NB4 (cell line): ENCODE measurements at regions not wholly inside any gene's neighbourhood (a gene's known extent, or its start where the extent isn't known, plus 50 kb on each side); places are given as distances from the start of the nearest gene placed in this dataset.

Experiments used
- DNase-seq: peaks from one replicate; pipeline ENCODE4 v3.0.0; 2010; ENCODE audit warnings: low read depth
- H3K4me3 ChIP-seq: one replicate; pipeline ENCODE4 v1.5.1; 2011; ENCODE audit warnings: mild to moderate bottlenecking, low read depth, low read length, moderate library complexity
- MYC ChIP-seq: IDR thresholded peaks from 2 replicates; pipeline ENCODE4 v1.6.1; 2011; ENCODE audit warnings: low read depth, low read length
- POLR2A ChIP-seq: IDR thresholded peaks from 2 replicates; pipeline ENCODE4 v1.6.1; 2011; ENCODE audit warnings: mild to moderate bottlenecking; ENCODE audit not compliant: insufficient read length; ENCODE audit errors: extremely low read depth
- TF ChIP-seq, protein P1 (sequence below): IDR thresholded peaks from one replicate; pipeline ENCODE4 v1.5.1; 2012; ENCODE audit warnings: low read depth, low read length
- TF ChIP-seq, protein P2 (sequence below): IDR thresholded peaks from 2 replicates; pipeline ENCODE4 v1.6.1; 2011; ENCODE audit warnings: low read depth, low read length

DNA sequence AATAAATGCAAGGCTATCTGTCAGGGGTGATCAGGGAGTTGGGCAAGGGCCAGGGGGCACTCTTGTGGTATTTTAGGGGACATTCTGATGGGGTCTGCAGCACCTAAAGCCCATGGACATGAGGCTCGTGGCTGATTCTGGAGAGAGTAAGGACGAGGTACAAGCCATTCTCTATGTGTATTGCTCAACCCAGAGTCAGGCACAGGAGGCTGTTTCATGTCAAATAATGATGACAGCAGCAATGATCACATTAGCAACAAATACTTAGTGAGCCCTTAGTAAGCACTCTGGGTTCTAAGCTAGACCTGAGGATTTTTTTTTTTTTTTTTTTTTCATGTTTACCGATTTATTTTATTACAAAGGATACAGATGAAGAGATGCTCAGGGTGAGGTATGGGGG is 83.5 kb upstream of the THY1 start:
- TF ChIP-seq, protein P1, sequence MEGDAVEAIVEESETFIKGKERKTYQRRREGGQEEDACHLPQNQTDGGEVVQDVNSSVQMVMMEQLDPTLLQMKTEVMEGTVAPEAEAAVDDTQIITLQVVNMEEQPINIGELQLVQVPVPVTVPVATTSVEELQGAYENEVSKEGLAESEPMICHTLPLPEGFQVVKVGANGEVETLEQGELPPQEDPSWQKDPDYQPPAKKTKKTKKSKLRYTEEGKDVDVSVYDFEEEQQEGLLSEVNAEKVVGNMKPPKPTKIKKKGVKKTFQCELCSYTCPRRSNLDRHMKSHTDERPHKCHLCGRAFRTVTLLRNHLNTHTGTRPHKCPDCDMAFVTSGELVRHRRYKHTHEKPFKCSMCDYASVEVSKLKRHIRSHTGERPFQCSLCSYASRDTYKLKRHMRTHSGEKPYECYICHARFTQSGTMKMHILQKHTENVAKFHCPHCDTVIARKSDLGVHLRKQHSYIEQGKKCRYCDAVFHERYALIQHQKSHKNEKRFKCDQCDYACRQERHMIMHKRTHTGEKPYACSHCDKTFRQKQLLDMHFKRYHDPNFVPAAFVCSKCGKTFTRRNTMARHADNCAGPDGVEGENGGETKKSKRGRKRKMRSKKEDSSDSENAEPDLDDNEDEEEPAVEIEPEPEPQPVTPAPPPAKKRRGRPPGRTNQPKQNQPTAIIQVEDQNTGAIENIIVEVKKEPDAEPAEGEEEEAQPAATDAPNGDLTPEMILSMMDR = no peak
- TF ChIP-seq POLR2A = no peak
- TF ChIP-seq, protein P2, sequence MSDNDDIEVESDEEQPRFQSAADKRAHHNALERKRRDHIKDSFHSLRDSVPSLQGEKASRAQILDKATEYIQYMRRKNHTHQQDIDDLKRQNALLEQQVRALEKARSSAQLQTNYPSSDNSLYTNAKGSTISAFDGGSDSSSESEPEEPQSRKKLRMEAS = no peak
- TF ChIP-seq MYC = no peak
- H3K4me3 ChIP-seq = no peak overlapping the region
- no peak for DNase-seq

DNA sequence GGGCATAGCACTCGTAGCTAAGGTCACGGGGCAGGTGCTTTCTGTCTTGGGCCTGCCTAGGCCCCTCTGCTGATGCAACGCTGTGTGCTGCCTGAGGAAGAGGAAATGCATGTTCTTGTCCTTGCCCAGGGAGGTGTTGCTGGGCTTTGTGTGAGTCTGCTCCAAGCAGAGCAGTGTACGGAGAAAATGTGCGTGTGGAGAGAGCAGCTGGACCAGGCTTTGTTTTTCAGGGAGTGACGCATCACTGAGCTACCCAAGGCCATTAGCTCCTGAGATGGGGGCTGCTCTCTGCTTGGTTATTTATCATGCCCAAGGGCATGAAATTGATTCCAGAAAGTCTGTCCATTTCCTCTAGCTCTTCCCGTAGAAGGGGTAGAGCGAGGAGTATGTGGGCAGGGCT is 82.9 kb upstream of the THY1 start:
- TF ChIP-seq, protein P1 = no peak
- TF ChIP-seq MYC (no peak), POLR2A (no peak)
- TF ChIP-seq, protein P2 = no peak
- DNase-seq = no peak
- no peak overlapping the region for H3K4me3 ChIP-seq

DNA sequence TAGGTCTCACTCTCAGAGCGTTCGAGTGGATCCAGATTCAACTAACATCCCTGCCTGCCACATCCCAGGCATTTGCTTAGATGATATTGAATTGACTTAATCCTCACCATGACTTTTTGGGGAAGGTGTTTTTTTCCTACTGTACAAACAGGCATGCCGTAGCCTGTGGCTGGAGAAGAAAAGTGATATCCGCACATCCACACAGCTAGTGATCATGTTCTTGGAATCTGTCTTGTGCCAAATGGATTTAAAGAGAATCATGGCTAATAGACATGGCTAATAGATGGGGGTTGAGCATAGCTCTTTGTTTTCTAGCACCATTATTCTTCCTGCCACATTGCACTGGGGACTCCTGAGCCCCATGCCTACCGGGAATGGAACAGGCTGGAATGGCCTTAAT is 82.1 kb upstream of the THY1 start:
- no peak overlapping the region for H3K4me3 ChIP-seq
- no peak for DNase-seq
- no peak for TF ChIP-seq MYC

DNA sequence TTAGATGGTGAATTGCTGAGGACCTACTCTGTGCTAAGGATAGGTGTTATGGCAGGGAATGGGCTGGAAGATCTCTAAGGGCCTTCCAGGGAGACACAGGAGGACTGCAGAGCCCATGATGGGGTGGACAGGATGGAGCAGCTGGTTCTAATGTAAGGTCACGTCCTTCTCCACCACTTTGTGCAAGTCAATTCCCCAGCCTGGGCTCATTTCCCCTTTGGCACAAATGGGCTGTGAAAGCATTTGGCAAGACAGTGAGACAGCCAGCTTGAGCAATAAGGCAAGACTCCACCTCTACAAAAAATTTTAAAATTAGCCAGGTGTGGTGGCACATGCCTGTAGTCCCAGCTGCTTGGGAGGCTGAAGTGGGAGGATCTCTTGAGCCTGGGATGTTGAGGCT is 81.4 kb upstream of the THY1 start:
- no peak for DNase-seq
- H3K4me3 ChIP-seq = no peak overlapping the region
- TF ChIP-seq, protein P2 = no peak
- TF ChIP-seq POLR2A (no peak), MYC (no peak)
- TF ChIP-seq, protein P1 = no peak

DNA sequence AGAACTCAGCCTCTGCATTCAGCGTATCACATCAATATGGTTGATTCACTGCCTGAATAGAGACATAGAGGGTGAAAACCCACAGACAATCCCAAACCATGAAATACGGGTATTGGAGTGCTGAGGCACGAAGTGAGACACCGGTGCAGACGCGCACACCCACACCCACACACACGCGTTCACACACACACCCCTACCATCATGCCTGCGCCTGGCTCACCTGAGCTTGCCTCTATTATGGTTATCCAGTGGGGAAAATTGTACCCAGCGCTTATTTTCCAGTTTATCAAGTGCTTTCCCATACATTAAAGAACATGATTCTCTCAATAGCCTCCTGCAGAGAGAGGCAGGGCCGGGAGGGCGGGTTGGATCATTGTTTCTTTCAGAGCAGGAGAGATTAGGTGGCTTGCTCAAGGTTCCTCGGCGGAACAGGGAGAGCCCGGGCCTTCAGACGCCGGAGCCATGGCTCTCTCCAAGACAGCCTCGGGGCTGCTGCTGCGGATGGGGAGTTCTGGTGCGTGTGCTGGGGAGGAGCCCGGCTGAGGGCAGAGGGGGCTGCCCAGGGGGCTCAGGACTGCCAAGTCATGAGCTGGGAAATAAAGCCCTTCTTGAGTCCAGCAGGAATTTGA is 78.9 kb upstream of the THY1 start:
- TF ChIP-seq MYC (no peak), POLR2A (no peak)
- TF ChIP-seq, protein P2 = no peak
- TF ChIP-seq, protein P1 = no peak
- no peak overlapping the region for H3K4me3 ChIP-seq
- no peak for DNase-seq

DNA sequence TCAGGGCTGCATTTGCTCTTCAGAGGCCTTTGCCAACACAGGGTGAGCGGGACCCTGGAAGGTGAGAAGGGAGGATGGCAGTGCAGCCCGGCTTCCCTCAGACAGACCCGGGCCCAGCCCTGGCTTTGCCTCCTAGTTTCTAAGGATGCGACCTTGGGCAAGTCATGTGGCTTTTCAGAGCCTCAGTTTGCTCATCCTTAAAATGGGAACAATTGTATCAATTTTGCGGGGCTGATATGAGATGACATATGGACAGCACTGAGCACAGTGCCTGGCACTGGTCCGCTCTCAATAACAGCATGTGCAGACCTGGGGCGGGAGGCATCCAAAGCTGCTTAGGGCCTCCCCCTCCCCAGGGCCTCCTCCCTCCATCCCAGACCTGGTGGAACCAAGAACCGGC is 74.7 kb upstream of the THY1 start:
- H3K4me3 ChIP-seq = no peak overlapping the region
- TF ChIP-seq POLR2A (no peak), MYC (no peak)
- TF ChIP-seq, protein P2 = no peak
- TF ChIP-seq, protein P1 = no peak
- DNase-seq = no peak
